ENCODE measurements at regions not wholly inside any gene's neighbourhood (a gene's known extent, or its start where the extent isn't known, plus 50 kb on each side); places are given as distances from the start of the nearest gene placed in this dataset.

- TF ChIP-seq EZH2 (IDR thresholded peaks at IDR 0.05; ENCODE audit: borderline replicate concordance, low read length) = no peak
- TF ChIP-seq CTCF (conservative IDR thresholded peaks at IDR 0.05 in 1 of 2, IDR thresholded peaks at IDR 0.05 in 1 of 2; ENCODE audit: extremely low read depth in 1 of 2, insufficient read depth in 1 of 2, low read depth in 1 of 2, low read length in 2 of 2) = no peak
These were observed 654.2 kb downstream of the TENT5A start for GRCh38 chr6:81098109-81098814.
